ENCODE measurements at regions not wholly inside any gene's neighbourhood (a gene's known extent, or its start where the extent isn't known, plus 50 kb on each side); places are given as distances from the start of the nearest gene placed in this dataset.

- Histone ChIP-seq H3K4me3 (ENCODE audit: low read length in 3 of 3) (no peak overlapping the region), H3K4me1 (ENCODE audit: control insufficient read depth in 2 of 3, insufficient read depth in 2 of 3, low read depth in 1 of 3, low read length in 3 of 3) (no peaks in the 10 kb centered on the region), H3K36me3 (ENCODE audit: control insufficient read depth in 2 of 3, insufficient read depth in 3 of 3, low read length in 3 of 3) (no peaks in the 10 kb centered on the region), H3K27me3 (ENCODE audit: control insufficient read depth, insufficient read depth, low read length) (no peaks in the 10 kb centered on the region), H3K9me3 (ENCODE audit: control insufficient read depth in 2 of 3, insufficient read depth in 1 of 3, low read length in 3 of 3) (no peaks in the 10 kb centered on the region), H3K27ac (ENCODE audit: low read depth in 2 of 2, low read length in 2 of 2) (no peak overlapping the region), H3K9ac (ENCODE audit: low read length in 3 of 3) (no peak overlapping the region)
- TF ChIP-seq CTCF (IDR thresholded peaks at IDR 0.05; ENCODE audit: borderline replicate concordance, extremely low read depth, insufficient read depth), result no peak
- no peak for FAIRE-seq
- intact Hi-C loops (cut with DNase I), result no loop called here
- DNase-seq, result no peak
Measured at GRCh38 chr6:150537893-150538292, 61.8 kb upstream of the PLEKHG1 start.

- DNase-seq, result no peak
- no peak for FAIRE-seq
- intact Hi-C loops (cut with DNase I), result no loop called here
- no peak overlapping the region for H3K9ac ChIP-seq (ENCODE audit: low read length in 3 of 3)
- H3K27ac ChIP-seq (ENCODE audit: low read depth in 2 of 2, low read length in 2 of 2), result no peak overlapping the region
- no peaks in the 10 kb centered on the region for H3K27me3 ChIP-seq (ENCODE audit: control insufficient read depth, insufficient read depth, low read length)
- H3K4me3 ChIP-seq (ENCODE audit: low read length in 3 of 3), result no peak overlapping the region
- no peaks in the 10 kb centered on the region for H3K9me3 ChIP-seq (ENCODE audit: control insufficient read depth in 2 of 3, insufficient read depth in 1 of 3, low read length in 3 of 3)
- H3K4me1 ChIP-seq (ENCODE audit: control insufficient read depth in 2 of 3, insufficient read depth in 2 of 3, low read depth in 1 of 3, low read length in 3 of 3), result no peaks in the 10 kb centered on the region
- H3K36me3 ChIP-seq (ENCODE audit: control insufficient read depth in 2 of 3, insufficient read depth in 3 of 3, low read length in 3 of 3), result no peaks in the 10 kb centered on the region
- no peak for TF ChIP-seq CTCF (IDR thresholded peaks at IDR 0.05; ENCODE audit: borderline replicate concordance, extremely low read depth, insufficient read depth)
Measured at GRCh38 chr6:150539111-150539510, 60.6 kb upstream of the PLEKHG1 start.

- Histone ChIP-seq H3K27me3 (ENCODE audit: control insufficient read depth, insufficient read depth, low read length) (no peaks in the 10 kb centered on the region), H3K9ac (ENCODE audit: low read length in 3 of 3) (no peak overlapping the region), H3K9me3 (ENCODE audit: control insufficient read depth in 2 of 3, insufficient read depth in 1 of 3, low read length in 3 of 3) (no peaks in the 10 kb centered on the region), H3K36me3 (ENCODE audit: control insufficient read depth in 2 of 3, insufficient read depth in 3 of 3, low read length in 3 of 3) (no peaks in the 10 kb centered on the region), H3K27ac (ENCODE audit: low read depth in 2 of 2, low read length in 2 of 2) (no peak overlapping the region), H3K4me3 (ENCODE audit: low read length in 3 of 3) (no peak overlapping the region), H3K4me1 (ENCODE audit: control insufficient read depth in 2 of 3, insufficient read depth in 2 of 3, low read depth in 1 of 3, low read length in 3 of 3) (no peaks in the 10 kb centered on the region)
- DNase-seq (no peak), FAIRE-seq (no peak)
- intact Hi-C loops (cut with DNase I), result no loop called here
- TF ChIP-seq CTCF (IDR thresholded peaks at IDR 0.05; ENCODE audit: borderline replicate concordance, extremely low read depth, insufficient read depth), result no peak
Measured at GRCh38 chr6:150539568-150539967, 60.1 kb upstream of the PLEKHG1 start.

GRCh38 chr6:150541576-150541975 lies 58.1 kb upstream of the PLEKHG1 start:
- Histone ChIP-seq H3K27ac (ENCODE audit: low read depth in 2 of 2, low read length in 2 of 2) (no peak overlapping the region), H3K9ac (ENCODE audit: low read length in 3 of 3) (no peak overlapping the region), H3K4me1 (ENCODE audit: control insufficient read depth in 2 of 3, insufficient read depth in 2 of 3, low read depth in 1 of 3, low read length in 3 of 3) (peaks cover 0 to 2% (median 0%) of the 10 kb centered on the region in 3 donors), H3K4me3 (ENCODE audit: low read length in 3 of 3) (no peak overlapping the region), H3K36me3 (ENCODE audit: control insufficient read depth in 2 of 3, insufficient read depth in 3 of 3, low read length in 3 of 3) (no peaks in the 10 kb centered on the region), H3K27me3 (ENCODE audit: control insufficient read depth, insufficient read depth, low read length) (no peaks in the 10 kb centered on the region), H3K9me3 (ENCODE audit: control insufficient read depth in 2 of 3, insufficient read depth in 1 of 3, low read length in 3 of 3) (no peaks in the 10 kb centered on the region)
- DNase-seq (peak in 3 of 5 donors; percentile 21 to 79 (median 54)), FAIRE-seq (no peak)
- intact Hi-C loops (cut with DNase I), result no loop called here
- no peak for TF ChIP-seq CTCF (IDR thresholded peaks at IDR 0.05; ENCODE audit: borderline replicate concordance, extremely low read depth, insufficient read depth)
